GM23338 (cell line): ENCODE measurements at regions not wholly inside any gene's neighbourhood (a gene's known extent, or its start where the extent isn't known, plus 50 kb on each side); places are given as distances from the start of the nearest gene placed in this dataset.
"Not testable (repeated sequence)": the region's sequence is repeated elsewhere in the genome, so short reads cannot be mapped to it uniquely, and the experiment has no call there.

Source experiments
- CTCF ChIP-seq, 2 experiments: fragments of 200-600 bp in 1 of 2; sonication (generic) in 1 of 2; conservative IDR thresholded peaks; 2 replicates each; pipeline versions ENCODE4 v1.5.1 to v1.6.1; 2016 to 2017; ENCODE audit warnings: antibody characterized with exemption in 2 of 2, low read depth in 2 of 2, mild to moderate bottlenecking in 2 of 2, moderate library complexity in 1 of 2
- EZH2 ChIP-seq: fragments of 200-600 bp; sonication (generic); IDR thresholded peaks from one replicate; pipeline ENCODE4 v1.8.0; 2017; ENCODE audit warnings: antibody characterized with exemption, mild to moderate bottlenecking, low read depth; ENCODE audit not compliant: unreplicated experiment
- EZH2phosphoT487 ChIP-seq: fragments of 200-600 bp; sonication (generic); IDR thresholded peaks from one replicate; pipeline ENCODE4 v1.8.1; 2018; ENCODE audit warnings: antibody characterized with exemption; ENCODE audit not compliant: unreplicated experiment
- POLR2AphosphoS5 ChIP-seq: IDR thresholded peaks from 2 replicates; pipeline ENCODE4 v1.6.1; 2016; ENCODE audit warnings: antibody characterized with exemption, low read depth
- STAT1 ChIP-seq: IDR thresholded peaks from one replicate; pipeline ENCODE4 v1.6.1; 2016; ENCODE audit warnings: antibody characterized with exemption; ENCODE audit not compliant: unreplicated experiment
- ZNF331 ChIP-seq: fragments of 250-450 bp; sonication (Bioruptor Pico); IDR thresholded peaks from 2 replicates; pipeline ENCODE4 v1.5.0; 2020; ENCODE audit warnings: low read depth, mild to moderate bottlenecking, moderate library complexity

GRCh38 chr14:38355473-38355872 lies 99.6 kb upstream of the CLEC14A start:
- not testable (repeated sequence) for TF ChIP-seq EZH2; POLR2AphosphoS5; EZH2phosphoT487; ZNF331 (CRISPR knock-in tag); STAT1
- TF ChIP-seq CTCF (conservative IDR thresholded peaks at IDR 0.05; ENCODE audit: low read depth in 2 of 2) = peak; percentile 13 to 49; a peak in 2 of 4 replicates
